WTC11 (cell line): ENCODE measurements at regions not wholly inside any gene's neighbourhood (a gene's known extent, or its start where the extent isn't known, plus 50 kb on each side); places are given as distances from the start of the nearest gene placed in this dataset.

Source experiments
- ATAC-seq: fragments of 200-7000 bp; cut with Tn5 transposase; 2 replicates; pipeline ENCODE4 v1.10.0; 2021; ENCODE audit warnings: mild to moderate bottlenecking, moderate library complexity
- CTCF ChIA-PET: fragments of 300-600 bp; sonication (Branson Sonifier 250); formaldehyde crosslinking; loops from one replicate; lab custom pipeline; 2021; ENCODE audit warnings: antibody characterized with exemption; lab: Charles Lee
- POLR2A ChIA-PET: fragments of 350-600 bp; sonication (Branson Sonifier 250); formaldehyde crosslinking; loops from one replicate; lab custom pipeline; 2021; ENCODE audit warnings: antibody characterized with exemption; lab: Charles Lee
- DNase-seq: peaks from one replicate; pipeline ENCODE4 v3.0.0; 2021; ENCODE audit warnings: low spot score
- H3K27ac Mint-ChIP-seq: 2 replicates; pipeline ENCODE4 v1.8.0; 2021; ENCODE audit warnings: mixed read lengths
- H3K27me3 Mint-ChIP-seq: 2 replicates; pipeline ENCODE4 v1.8.0; 2021; ENCODE audit warnings: low read depth, mild to moderate bottlenecking, moderate library complexity, mixed read lengths
- H3K36me3 Mint-ChIP-seq: 2 replicates; pipeline ENCODE4 v1.8.0; 2021; ENCODE audit warnings: mixed read lengths
- H3K4me1 Mint-ChIP-seq: 2 replicates; pipeline ENCODE4 v1.8.0; 2022; ENCODE audit warnings: mixed read lengths
- H3K4me3 Mint-ChIP-seq: 2 replicates; pipeline ENCODE4 v1.8.0; 2021; ENCODE audit warnings: mild to moderate bottlenecking, moderate library complexity, mixed read lengths
- H3K9me3 Mint-ChIP-seq: 2 replicates; pipeline ENCODE4 v1.8.0; 2021; ENCODE audit warnings: mixed read lengths
- ATF6 ChIP-seq: sonication (generic); formaldehyde crosslinking; IDR thresholded peaks from 2 replicates; pipeline ENCODE4 v1.8.1; 2023; ENCODE audit warnings: mild to moderate bottlenecking, missing genetic modification reagents
- CREB1 ChIP-seq: sonication (generic); formaldehyde crosslinking; IDR thresholded peaks from 2 replicates; pipeline ENCODE4 v1.8.0; 2023; ENCODE audit warnings: mild to moderate bottlenecking, missing genetic modification reagents
- E2F5 ChIP-seq: sonication (generic); formaldehyde crosslinking; IDR thresholded peaks from 2 replicates; pipeline ENCODE4 v1.8.1; 2022; ENCODE audit warnings: mild to moderate bottlenecking, moderate library complexity, missing genetic modification reagents
- EMX1 ChIP-seq: fragments of 250-450 bp; sonication (Bioruptor Pico); IDR thresholded peaks from 2 replicates; pipeline ENCODE4 v1.8.0; 2021; ENCODE audit warnings: mild to moderate bottlenecking
- ERG ChIP-seq: fragments of 250-450 bp; sonication (Bioruptor Pico); IDR thresholded peaks from 2 replicates; pipeline ENCODE4 v1.8.0; 2021; ENCODE audit warnings: mild to moderate bottlenecking
- GTF2I ChIP-seq: fragments of 250-450 bp; sonication (Bioruptor Pico); conservative IDR thresholded peaks from 2 replicates; pipeline ENCODE4 v1.4.0; 2021; ENCODE audit warnings: mild to moderate bottlenecking
- KAT7 ChIP-seq: sonication (generic); formaldehyde crosslinking; IDR thresholded peaks from 2 replicates; pipeline ENCODE4 v1.8.1; 2023; ENCODE audit warnings: missing genetic modification reagents, mild to moderate bottlenecking, borderline replicate concordance
- MLX ChIP-seq: sonication (generic); formaldehyde crosslinking; IDR thresholded peaks from 2 replicates; pipeline ENCODE4 v1.8.1; 2023; ENCODE audit warnings: mild to moderate bottlenecking, missing genetic modification reagents, moderate library complexity
- MXD4 ChIP-seq: fragments of 250-450 bp; sonication (Bioruptor Pico); IDR thresholded peaks from 2 replicates; pipeline ENCODE4 v1.8.0; 2021; ENCODE audit warnings: mild to moderate bottlenecking, moderate library complexity, borderline replicate concordance
- NR1H2 ChIP-seq: sonication (generic); formaldehyde crosslinking; IDR thresholded peaks from 2 replicates; pipeline ENCODE4 v1.9.0; 2021; ENCODE audit warnings: mild to moderate bottlenecking, moderate library complexity, missing genetic modification reagents
- NR3C1 ChIP-seq: sonication (generic); formaldehyde crosslinking; conservative IDR thresholded peaks from 2 replicates; pipeline ENCODE4 v1.8.1; 2023; ENCODE audit warnings: low read depth, mild to moderate bottlenecking, missing genetic modification reagents
- PREB ChIP-seq: sonication (generic); formaldehyde crosslinking; IDR thresholded peaks from 2 replicates; pipeline ENCODE4 v1.8.1; 2022; ENCODE audit warnings: mild to moderate bottlenecking, missing genetic modification reagents, moderate library complexity, borderline replicate concordance
- PRRX2 ChIP-seq: fragments of 250-450 bp; sonication (Bioruptor Pico); IDR thresholded peaks from 2 replicates; pipeline ENCODE4 v1.8.0; 2021; ENCODE audit warnings: mild to moderate bottlenecking
- USF2 ChIP-seq: sonication (generic); formaldehyde crosslinking; IDR thresholded peaks from 2 replicates; pipeline ENCODE4 v1.8.1; 2023; ENCODE audit warnings: mild to moderate bottlenecking, missing genetic modification reagents, moderate library complexity
- ZBTB21 ChIP-seq: sonication (generic); formaldehyde crosslinking; IDR thresholded peaks from 2 replicates; pipeline ENCODE4 v1.8.1; 2023; ENCODE audit warnings: mild to moderate bottlenecking, missing genetic modification reagents, borderline replicate concordance
- ZBTB43 ChIP-seq: sonication (generic); formaldehyde crosslinking; IDR thresholded peaks from 2 replicates; pipeline ENCODE4 v1.8.1; 2023; ENCODE audit warnings: mild to moderate bottlenecking, missing genetic modification reagents
- ZMAT4 ChIP-seq: fragments of 250-450 bp; sonication (Bioruptor Pico); IDR thresholded peaks from 2 replicates; pipeline ENCODE4 v1.9.0; 2021; ENCODE audit warnings: mild to moderate bottlenecking
- ZNF281 ChIP-seq: sonication (generic); formaldehyde crosslinking; IDR thresholded peaks from 2 replicates; pipeline ENCODE4 v1.8.0; 2023; ENCODE audit warnings: mild to moderate bottlenecking, missing genetic modification reagents
- ZNF512 ChIP-seq: sonication (generic); formaldehyde crosslinking; IDR thresholded peaks from 2 replicates; pipeline ENCODE4 v1.8.1; 2022; ENCODE audit warnings: missing genetic modification reagents, borderline replicate concordance

GRCh38 chr5:88081877-88082276 lies 186.8 kb downstream of the TMEM161B start:
- H3K27ac Mint-ChIP-seq, result no peak overlapping the region
- H3K4me3 Mint-ChIP-seq, result no peak overlapping the region
- no peaks in the 10 kb centered on the region for H3K4me1 Mint-ChIP-seq
- CTCF ChIA-PET, result no interaction called here
- DNase-seq (no peak), ATAC-seq (no peak)
- TF ChIP-seq GTF2I (CRISPR knock-in tag) (no peak), E2F5 (no peak), EMX1 (CRISPR knock-in tag) (no peak), USF2 (CRISPR knock-in tag) (no peak), MLX (CRISPR knock-in tag) (no peak), ZNF512 (CRISPR knock-in tag) (no peak), ZMAT4 (CRISPR knock-in tag) (no peak), ERG (CRISPR knock-in tag) (no peak), ZBTB43 (CRISPR knock-in tag) (no peak)
- POLR2A ChIA-PET, result no interaction called here
- peaks cover 2% of the 10 kb centered on the region; the same call in 1 of the 2 replicates for H3K27me3 Mint-ChIP-seq
- peaks cover 16% of the 10 kb centered on the region for H3K9me3 Mint-ChIP-seq
- H3K36me3 Mint-ChIP-seq, result peaks cover 5% of the 10 kb centered on the region; the same call in 1 of the 2 replicates

- H3K4me3 Mint-ChIP-seq, result no peak overlapping the region
- peaks cover 5% of the 10 kb centered on the region for H3K9me3 Mint-ChIP-seq
- ATAC-seq, result no peak
- ChIA-PET CTCF (no interaction called here), POLR2A (no interaction called here)
- H3K27ac Mint-ChIP-seq, result no peak overlapping the region
- H3K4me1 Mint-ChIP-seq, result no peaks in the 10 kb centered on the region
- no peaks in the 10 kb centered on the region for H3K36me3 Mint-ChIP-seq
- DNase-seq, result no peak
- no peaks in the 10 kb centered on the region for H3K27me3 Mint-ChIP-seq
- TF ChIP-seq PREB (CRISPR knock-in tag) (no peak), MXD4 (CRISPR knock-in tag) (no peak), ZBTB21 (CRISPR knock-in tag) (no peak), ATF6 (CRISPR knock-in tag) (no peak), ZNF281 (CRISPR knock-in tag) (no peak), NR1H2 (CRISPR knock-in tag) (no peak), NR3C1 (CRISPR knock-in tag) (no peak), CREB1 (CRISPR knock-in tag) (no peak), PRRX2 (CRISPR knock-in tag) (no peak), KAT7 (CRISPR knock-in tag) (no peak)
These were observed 204.8 kb downstream of the TMEM161B start for GRCh38 chr5:88063813-88064212.
